ENCODE measurements at regions not wholly inside any gene's neighbourhood (a gene's known extent, or its start where the extent isn't known, plus 50 kb on each side); places are given as distances from the start of the nearest gene placed in this dataset.

DNA sequence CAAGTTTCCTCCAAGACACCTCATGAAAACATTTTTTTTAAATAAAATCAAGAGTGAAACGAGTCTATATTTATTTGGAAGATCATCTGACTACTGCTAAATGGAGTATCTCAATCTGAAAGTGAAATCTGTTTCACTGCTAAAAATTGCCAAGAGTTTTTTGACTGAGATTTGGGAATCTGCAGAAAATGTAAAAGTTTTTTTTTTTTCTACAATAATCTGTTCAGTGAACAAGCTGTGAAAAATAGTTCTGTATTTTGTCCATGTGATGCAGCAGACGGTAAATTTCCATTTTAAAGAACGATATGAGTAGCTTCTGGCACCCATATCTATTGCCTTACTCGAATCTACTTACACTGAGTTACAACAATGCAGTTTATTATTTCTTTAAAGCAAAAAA lies 519.7 kb downstream of the PLCL1 start:
- DNase-seq, result no peak

DNA sequence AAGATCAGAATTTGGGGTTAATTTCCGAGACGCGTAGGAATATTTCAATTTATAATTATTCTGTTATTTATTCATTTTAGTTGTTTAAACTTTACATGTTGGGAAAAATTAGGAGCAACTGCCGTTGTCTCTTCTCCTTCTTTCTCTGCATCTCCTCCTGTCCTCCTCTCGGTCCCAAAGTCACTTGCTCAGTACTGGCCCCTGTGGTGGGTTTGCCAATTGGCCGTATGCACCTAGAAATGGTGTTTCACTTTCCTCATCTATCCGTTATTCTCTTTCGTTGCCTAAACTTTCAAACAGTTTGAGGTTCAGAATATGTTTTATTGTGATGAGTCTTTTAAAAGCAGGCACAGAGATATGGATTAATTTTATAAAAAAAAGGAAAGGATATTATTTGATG lies 517.9 kb downstream of the PLCL1 start:
- peak; percentile 14 for DNase-seq

DNA sequence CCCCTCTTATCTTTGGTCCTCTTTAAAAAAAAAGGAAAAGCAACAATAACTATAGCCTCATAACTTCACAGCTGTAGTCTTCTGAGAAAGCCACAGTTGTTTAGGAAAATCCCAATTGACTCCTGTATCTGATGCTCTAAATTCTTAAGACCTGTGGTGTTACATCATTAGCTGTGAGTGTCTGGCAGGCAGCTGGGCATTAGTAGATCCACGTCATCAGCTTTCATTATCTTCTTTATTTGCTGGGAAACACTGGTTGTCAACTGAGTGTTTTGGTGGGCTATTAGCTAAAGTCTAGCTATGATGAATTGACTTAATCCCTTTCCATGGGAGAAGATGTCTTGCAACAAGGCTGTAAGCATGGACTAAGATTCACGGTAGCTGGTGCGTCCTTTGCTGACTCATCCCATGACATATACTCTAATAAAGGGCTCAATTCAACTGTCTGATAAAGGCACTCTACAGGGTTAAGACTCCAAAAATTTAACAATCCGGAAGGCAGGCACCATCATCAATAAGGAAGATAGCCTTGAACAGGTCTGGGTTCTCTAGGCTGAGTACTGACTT lies 517.2 kb downstream of the PLCL1 start:
- no peak for DNase-seq

DNA sequence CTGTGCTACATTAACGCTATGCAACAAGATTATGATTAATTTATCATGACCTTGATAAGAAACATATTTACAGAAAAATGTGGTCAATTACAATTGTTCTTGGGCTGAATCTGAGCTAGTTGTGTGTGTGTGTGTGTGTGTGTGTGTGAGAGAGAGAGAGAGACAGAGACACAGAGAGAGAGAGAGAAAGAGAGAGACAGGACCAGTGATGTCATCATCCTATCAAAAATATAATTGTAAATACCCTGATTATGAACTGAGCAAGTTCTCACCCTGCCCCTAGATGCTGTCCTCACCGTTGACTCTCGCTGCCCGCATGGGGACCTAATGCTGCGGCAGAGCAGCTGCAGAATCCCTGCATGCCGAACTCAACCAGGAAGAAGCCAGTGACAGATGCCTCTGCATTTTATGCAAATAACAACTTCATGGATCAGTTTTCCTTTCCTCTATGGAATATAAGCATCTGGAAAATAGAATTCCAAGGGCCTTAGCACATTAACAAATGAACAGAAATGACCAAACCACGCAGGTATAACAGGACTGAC lies 512.5 kb downstream of the PLCL1 start:
- DNase-seq, result no peak

DNA sequence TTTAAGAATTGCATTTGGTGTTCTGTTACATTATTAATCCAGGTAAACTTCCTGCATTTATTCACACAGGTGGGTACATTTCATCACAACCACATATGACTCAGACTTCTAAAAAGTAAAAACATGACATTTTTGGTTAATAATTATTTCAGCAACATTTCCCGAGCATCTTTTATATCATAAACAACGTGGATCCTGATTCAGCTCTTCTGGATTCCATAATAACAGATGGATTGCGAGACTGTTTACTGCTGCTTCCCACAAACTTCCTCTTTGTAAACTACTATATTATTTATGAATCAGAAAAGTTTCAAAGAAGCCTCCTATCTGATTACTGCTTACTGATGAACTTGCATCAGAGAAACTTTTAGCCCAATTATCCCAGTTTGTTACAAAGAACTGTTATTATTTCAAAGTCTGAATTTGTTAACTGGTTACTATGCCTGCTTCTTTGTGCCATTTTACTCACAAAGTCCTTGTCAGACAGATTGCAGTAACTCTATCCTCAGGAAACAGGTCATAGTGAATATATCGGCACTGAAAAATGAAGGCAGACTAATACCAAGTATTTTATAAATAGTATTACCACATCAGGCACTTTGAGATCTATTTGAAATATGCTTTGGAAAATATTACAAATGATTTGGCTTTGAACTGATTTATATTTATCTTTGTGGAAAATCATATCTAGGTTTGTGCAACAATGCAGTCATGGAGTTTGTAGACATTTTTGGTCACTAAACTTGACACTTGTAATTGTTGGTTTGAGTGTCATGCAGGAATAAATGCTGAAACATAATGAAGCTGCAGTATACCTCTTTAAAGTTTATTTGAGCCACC lies 511.6 kb downstream of the PLCL1 start:
- DNase-seq, result no peak

DNA sequence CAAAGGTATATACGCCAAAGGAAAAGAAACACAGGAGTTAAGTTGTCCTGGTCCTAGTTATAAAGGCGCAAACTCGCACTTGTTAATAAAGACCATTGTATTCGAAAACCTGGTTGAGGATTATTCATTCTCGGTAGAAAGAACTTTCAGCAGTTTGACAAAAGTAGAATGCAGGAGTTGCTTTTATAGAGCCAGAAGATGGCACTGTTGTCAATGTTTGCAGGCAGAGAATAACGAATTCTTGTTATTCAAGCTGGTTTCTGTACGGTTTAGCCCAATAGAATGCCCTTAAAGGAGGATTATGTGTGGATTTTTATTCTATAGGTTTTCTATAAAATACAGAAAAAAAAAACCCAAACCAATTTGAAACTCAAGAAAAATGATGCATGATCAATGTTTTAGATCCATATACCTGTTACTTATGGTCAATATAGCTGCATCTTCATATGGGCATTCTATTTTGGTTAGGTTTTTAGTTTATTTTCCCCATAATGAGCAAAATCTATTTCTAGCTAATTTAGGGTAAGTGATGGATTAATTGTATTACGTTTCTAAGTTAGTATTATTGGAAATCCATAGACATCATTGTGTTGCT lies 510.3 kb downstream of the PLCL1 start:
- peak; percentile 69 for DNase-seq

DNA sequence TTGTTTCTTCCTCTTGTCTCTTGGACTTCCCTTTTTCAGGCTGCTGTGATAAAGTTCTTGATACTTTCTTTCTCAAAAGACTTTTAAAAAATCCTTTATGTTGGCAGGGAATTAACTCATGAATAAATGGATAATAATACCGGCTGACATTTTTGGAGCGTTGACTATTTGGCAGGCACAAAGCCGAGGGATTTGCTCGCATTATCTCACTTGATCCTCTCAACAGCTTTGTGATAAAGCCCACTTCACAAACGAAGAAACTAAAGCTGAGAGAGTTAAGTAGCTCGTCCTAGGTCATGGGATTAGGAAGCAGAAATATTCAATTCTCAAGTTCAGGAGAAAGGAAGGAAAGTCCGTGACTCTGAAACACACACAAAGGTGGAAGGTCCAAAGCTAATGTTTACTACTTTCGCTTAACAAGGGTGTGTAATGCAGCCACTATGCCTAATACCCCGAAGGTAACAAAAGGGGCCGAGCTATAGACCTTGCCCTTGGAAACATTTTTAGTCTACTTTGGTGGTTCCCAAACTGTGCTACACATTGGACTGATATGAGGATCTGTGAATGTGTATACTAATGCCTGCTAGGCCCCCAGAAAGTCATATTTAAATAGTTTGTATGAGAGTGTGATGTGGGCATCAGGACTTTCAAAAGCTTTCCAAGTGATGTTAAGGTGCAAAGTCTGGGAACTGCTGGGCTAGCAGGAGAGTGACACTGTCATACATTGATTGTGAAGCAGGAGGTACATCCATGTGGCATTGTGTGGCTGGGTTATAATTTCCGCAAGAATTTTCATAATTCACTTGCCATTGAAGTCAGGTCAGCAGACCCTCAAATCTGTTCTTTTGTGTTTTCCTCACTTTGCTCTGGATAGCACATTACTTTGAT lies 508.4 kb downstream of the PLCL1 start:
- DNase-seq, result no peak

DNA sequence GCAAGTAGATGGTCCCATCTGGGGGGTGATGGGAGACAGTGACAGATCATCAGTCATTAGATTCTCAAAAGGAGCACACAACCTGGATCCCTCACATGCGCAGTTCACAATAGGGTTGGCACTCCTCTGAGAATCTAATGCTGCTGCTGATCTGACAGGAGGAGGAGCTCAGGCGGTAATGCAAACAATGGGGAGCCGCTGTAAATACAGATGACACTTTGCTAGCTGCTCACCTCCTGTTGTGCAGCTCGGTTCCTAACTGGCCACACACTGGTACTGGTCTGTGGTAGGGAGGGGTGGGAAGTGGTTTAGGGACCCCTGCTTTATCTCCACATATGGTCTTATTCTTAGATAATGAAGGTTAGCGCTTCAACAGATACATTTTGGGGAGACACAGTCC lies 506.6 kb downstream of the PLCL1 start:
- no peak for DNase-seq

DNA sequence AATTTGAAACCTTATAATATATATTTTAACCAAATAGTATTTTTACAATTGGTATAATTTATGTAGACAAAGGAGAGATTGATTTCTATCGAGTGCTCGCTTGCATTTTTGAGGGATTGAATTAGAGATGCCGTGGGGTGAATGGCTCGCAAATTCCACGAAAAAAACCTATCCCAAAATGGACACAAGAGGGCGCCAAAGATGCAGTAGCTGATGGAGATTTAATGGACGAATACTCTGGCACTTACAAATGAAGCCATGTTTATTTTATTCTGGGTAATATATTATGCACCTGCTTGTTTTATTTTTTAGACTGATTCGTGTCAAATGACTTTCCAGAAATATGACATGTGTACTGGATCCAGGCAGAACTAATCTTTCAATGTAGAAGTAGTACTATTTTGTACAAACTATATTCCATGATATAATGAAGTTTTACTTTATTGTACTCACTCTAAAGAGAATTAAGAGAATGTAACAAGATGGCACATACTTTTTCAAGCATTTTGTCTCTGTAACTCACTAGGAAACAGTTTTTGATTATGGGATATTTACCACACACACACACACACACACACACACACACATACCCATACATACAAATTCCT lies 505.4 kb downstream of the PLCL1 start:
- peak; percentile 79 for DNase-seq

DNA sequence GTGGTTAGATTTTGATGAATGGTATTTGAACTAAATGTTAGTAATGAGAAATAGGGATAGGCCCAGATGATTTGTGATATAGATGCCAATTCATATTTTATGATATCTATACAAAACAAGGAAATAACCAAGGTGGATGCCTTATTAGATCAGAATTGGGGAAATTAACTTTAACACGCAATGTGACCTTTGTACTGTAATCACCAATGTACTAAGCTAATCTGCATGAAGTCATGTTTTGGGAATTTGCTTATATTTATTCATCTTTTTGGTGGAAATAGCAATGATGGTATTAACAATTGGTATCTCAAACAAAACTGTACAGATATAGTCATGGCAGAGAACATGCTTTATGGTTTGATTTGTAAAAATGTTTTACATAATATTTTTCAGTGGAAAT lies 504.7 kb downstream of the PLCL1 start:
- no peak for DNase-seq

DNA sequence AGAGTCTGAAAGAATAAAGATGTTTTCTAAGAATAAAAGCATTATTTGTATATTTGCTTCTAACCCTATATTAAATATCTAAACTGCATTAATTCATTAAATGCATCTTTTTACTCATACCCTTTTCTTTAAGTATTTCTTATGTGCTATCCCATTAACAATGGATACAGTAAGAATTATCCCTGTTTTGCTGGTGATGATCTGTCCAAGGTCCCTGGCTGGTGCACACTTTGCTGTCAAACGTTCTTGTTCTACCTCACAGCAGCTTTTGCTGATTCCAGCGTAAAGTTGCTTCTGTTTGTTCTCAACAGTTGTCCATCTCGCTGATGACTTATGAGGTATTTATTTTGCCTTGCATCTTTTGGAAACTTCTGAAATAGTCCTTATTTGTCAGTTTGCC lies 504.0 kb downstream of the PLCL1 start:
- no peak for DNase-seq

DNA sequence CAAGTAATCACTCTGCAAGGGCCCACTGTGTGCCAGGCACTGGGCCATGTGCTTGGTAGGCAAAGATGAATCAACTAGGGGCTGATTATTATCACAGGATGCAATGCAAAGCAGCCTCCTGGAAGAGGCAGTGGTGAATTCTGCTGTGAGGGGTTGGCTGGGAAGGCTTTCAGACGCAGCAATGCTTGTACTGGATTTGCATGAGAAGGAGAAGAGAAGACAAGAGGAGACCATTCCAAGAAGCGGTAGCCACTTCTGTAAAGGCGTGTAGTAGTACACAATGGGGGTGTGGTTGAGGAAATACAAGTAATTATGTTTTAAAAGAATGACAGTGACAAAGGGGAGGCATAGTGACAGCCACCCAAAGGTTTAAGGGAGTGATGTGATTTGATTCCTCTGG lies 502.7 kb downstream of the PLCL1 start:
- DNase-seq, result no peak

DNA sequence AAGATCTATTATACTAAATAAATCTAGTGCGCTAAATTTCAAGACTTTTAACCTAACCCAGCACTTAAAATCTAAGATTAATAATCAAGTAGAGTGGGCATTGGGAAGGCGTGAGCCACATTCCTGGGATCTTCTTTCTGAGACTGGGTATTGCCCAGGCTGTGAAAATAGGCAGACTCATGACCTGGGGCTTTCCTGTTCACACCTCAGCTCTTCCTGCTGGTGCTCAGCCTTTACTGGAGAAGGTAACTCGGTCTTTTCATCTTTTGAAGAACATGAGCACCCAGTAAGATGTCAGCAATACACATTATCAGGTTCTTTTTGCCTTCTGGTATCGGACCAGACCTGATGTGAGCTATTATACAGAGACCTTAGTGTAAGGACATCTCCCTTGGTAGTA lies 500.5 kb downstream of the PLCL1 start:
- no peak for DNase-seq

DNA sequence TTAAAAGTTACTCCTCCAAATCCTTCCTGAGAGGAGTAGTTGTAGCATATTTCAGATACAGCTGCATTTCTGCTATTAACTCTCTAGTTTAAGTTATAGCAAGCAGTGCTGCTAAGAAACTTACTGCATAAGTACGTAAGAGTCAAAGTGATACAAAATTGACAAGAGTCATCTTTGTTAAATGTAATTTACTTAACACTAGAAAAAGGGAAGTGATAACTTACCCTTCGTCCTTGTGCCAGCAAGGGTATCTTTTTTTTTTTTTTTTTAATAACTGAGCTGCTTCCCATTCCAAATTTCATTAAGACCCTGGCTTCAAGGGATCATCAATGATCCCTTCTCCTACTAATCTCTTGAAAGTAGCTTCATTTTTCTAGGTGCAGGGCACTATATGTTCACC lies 493.0 kb downstream of the PLCL1 start:
- DNase-seq, result no peak

DNA sequence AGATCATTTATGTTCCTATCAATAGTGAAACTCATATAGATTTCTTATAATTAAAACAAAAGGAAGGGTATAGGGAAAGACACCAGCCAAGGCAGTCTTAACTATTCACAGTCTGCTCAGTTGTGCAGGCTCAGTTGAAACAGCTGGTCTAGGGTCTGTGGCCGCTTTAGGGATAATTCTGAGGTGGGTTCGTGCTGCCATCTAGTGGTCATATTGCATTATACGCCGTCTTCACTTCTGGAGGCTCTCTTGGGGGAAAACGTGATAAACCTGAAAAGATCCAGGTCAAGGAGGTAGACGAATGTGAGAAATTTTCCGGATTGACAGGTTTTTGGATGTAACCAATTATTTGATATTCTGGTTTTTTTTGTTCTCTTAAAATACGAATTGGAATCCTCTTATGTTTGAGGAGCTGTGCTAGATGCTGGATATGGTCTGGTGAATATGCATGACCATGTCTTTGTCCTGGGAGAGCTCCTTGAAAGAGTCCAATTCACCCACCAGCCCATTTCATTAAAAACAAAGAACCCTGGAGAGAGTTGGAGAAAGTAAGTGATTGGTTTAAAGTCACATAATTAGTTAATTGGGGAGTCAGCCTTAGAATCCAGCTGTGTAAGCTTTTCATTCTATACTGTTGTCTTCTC lies 492.4 kb downstream of the PLCL1 start:
- peak; percentile 83 for DNase-seq

DNA sequence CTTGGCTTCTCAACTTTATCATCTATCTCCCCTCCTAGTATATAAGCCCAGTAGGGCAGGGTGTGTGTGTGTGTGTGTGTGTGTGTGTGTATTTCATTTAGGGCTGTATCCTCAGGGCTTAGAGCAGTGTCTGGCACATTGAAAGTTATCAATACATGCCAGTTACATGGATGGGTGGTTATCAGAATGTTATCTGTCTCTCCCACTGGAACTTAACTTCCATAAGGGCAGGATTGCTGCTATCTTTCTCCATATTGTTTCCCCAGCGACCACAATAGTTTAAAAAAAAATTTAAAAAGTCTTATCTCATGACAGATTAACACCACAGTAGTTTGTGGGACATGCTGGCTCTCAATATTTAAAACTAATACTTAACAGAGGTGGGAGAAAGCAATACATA lies 488.9 kb downstream of the PLCL1 start:
- peak; percentile 84 for DNase-seq

DNA sequence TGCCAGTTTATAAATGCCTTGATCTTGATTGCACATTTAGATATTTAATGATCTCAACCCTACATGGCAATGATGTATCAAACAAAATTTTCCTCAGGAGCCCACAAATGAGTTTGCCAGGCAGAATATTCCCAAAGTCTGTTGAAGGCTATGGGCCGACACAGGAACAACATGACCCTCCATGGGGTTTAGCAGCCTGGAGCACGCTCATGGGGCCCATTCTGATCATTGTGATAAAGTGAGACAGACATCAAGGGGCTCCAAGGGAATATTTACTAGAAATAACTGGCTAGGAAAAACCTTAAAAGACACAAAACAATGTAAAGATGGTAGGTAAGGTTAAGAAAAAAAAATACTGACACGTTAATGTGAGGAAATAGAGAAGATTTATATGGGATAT lies 485.4 kb downstream of the PLCL1 start:
- DNase-seq, result no peak

DNA sequence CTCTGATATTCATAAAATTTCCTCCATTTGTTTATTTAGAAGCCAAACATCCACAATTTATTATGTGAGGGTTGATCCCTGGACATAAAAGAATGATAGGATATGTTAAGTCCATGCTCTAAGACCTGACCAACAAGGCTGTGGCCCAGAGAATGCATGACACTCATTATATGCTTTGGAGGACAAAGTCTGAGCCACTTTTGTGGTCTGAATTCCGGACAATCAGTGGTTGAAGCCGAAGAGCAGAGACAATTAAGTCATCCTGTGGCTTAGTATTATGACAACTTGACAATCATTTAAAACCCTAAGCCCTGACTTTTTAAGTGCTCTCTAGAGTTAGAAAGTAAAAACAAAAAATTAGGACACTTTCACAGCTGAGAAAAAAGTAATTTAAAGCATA lies 483.3 kb downstream of the PLCL1 start:
- DNase-seq, result no peak

DNA sequence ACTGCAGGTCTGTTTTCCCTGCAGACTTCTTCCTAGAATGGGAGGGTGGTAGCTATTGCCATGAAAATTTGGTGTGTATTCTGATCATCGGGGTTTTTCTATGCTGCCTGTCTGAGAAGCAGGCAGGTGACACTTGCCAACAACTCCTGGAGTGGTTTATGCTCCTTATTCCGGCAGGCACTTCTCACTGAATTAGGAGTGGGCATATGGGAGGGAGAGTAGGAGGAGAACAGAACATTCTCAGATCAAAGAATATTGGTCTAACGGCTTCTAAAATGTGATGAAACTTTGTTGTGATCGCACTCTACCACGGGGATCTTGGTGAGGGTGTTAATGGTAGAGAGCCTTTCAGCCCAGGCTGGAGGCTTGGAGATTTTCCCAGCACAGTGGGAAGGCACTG lies 480.8 kb downstream of the PLCL1 start:
- DNase-seq, result no peak

DNA sequence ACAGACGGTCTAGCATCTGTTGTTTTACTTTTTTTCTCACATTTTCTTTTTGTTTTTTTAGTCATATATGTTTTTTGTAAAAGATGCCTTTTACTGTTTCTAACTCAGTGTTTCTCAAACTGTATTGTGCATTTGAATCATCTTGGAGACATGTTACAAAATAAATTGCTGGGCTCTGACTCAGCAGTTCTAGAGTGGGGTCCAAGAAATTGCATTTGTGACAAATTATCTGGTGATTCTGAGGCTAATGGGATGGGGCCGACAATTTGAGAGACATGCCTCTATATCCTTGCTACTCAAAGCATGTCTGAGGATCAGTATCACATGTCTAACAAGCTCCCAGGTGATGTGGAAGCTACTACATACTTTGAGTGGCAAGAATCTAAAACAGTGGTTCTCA lies 478.8 kb downstream of the PLCL1 start:
- DNase-seq, result no peak

DNA sequence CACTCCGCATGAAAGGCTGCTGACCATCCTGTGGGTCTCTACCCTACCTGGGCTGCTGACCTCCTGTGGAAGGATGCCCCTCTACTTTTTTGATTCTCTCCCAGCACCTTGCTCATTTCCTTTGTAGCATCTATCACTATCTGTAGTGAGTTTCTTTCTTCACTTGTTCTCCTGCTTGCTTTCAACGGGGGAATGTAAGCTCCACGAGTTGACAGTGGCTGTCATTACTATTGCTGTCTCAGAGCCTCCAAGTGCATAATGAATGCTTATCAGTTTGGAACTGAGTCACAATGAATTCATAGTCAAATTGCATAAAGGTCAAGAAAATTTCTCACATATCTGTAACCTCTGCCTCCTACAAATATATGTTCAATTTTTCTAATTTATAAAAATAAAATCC lies 477.7 kb downstream of the PLCL1 start:
- no peak for DNase-seq

DNA sequence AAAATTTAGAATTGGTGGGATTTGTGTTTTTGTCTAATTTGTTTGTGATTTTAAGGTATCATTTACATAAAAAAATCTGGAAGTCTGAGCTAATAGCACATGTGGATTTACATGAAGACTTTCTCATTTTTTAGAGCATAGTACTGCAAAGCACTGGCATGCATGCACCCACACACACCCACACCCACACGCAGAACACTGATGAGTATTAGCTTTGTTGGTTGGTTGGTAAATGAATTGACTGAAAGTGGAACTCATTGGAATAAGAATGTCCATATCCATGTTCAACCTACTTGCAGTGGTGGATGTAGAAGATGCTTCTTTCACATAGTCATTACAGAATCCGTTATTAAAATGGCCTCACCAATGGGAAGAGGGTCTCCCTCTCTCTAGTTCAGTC lies 475.8 kb downstream of the PLCL1 start:
- no peak for DNase-seq
